CD4-positive, alpha-beta T cell treated with Interleukin-6 for 4 hours (primary cell): ENCODE measurements at regions not wholly inside any gene's neighbourhood (a gene's known extent, or its start where the extent isn't known, plus 50 kb on each side); places are given as distances from the start of the nearest gene placed in this dataset.
"Not testable (repeated sequence)": the region's sequence is repeated elsewhere in the genome, so short reads cannot be mapped to it uniquely, and the experiment has no call there.

ENCODE experiments used
- DNase-seq: peaks from one replicate; pipeline ENCODE4 v3.0.0-alpha.2; 2020; ENCODE audit warnings: mixed read lengths

- DNase-seq = no peak
Observed at GRCh38 chr6:164097056-164097455, 682.5 kb downstream of the QKI start.

- no peak for DNase-seq
Observed at GRCh38 chr6:164095056-164095455, 680.5 kb downstream of the QKI start.

- no peak for DNase-seq
Observed at GRCh38 chr6:164087870-164088269, 673.4 kb downstream of the QKI start.

GRCh38 chr6:164087211-164087610, 672.7 kb downstream of the QKI start:
- DNase-seq = no peak

GRCh38 chr6:164086076-164086887, 671.8 kb downstream of the QKI start:
- no peak for DNase-seq

- DNase-seq = no peak
Observed at GRCh38 chr6:164085091-164086075, 670.9 kb downstream of the QKI start.

GRCh38 chr6:164079275-164079600, 664.7 kb downstream of the QKI start:
- DNase-seq = no peak

GRCh38 chr6:164078532-164079274, 664.2 kb downstream of the QKI start:
- DNase-seq = no peak

GRCh38 chr6:164076818-164077532, 662.5 kb downstream of the QKI start:
- not testable (repeated sequence) for DNase-seq

GRCh38 chr6:164075981-164076615, 661.6 kb downstream of the QKI start:
- DNase-seq = no peak

- no peak for DNase-seq
Observed at GRCh38 chr6:164072240-164072666, 657.7 kb downstream of the QKI start.

- no peak for DNase-seq
Observed at GRCh38 chr6:164069350-164069990, 655.0 kb downstream of the QKI start.

GRCh38 chr6:164068527-164068926, 654.0 kb downstream of the QKI start:
- DNase-seq = no peak

- no peak for DNase-seq
Observed at GRCh38 chr6:164066766-164067165, 652.2 kb downstream of the QKI start.

- DNase-seq = no peak
Observed at GRCh38 chr6:164066335-164066734, 651.8 kb downstream of the QKI start.

- no peak for DNase-seq
Observed at GRCh38 chr6:164063346-164063745, 648.8 kb downstream of the QKI start.

- DNase-seq = no peak
Observed at GRCh38 chr6:164062872-164063271, 648.4 kb downstream of the QKI start.

GRCh38 chr6:164057876-164058275, 643.4 kb downstream of the QKI start:
- DNase-seq = no peak

GRCh38 chr6:164051427-164051826, 636.9 kb downstream of the QKI start:
- DNase-seq = no peak

- DNase-seq = no peak
Observed at GRCh38 chr6:164049517-164049988, 635.0 kb downstream of the QKI start.

GRCh38 chr6:164048840-164049516, 634.5 kb downstream of the QKI start:
- DNase-seq = no peak
